ENCODE measurements at regions not wholly inside any gene's neighbourhood (a gene's known extent, or its start where the extent isn't known, plus 50 kb on each side); places are given as distances from the start of the nearest gene placed in this dataset.

- in situ Hi-C loops (cut with HindIII; ENCODE audit: low pct_unique_long_range_greater_than_20kb, low sequenced_read_pairs), result no loop called here
- no peak for DNase-seq (ENCODE audit: low read depth in 1 of 2, low spot score in 1 of 2)
- no peak for TF ChIP-seq JUND (IDR thresholded peaks at IDR 0.05; ENCODE audit: low read depth)
These were observed 402.7 kb downstream of the IPMK start for GRCh38 chr10:57864765-57865680.

GRCh38 chr10:57849691-57850357 lies 417.9 kb downstream of the IPMK start:
- no peak for TF ChIP-seq JUND (IDR thresholded peaks at IDR 0.05; ENCODE audit: low read depth)
- peak in 1 of 2 experiments; percentile 37 for DNase-seq (ENCODE audit: low read depth in 1 of 2, low spot score in 1 of 2)
- in situ Hi-C loops (cut with HindIII; ENCODE audit: low pct_unique_long_range_greater_than_20kb, low sequenced_read_pairs), result no loop called here

- in situ Hi-C loops (cut with HindIII; ENCODE audit: low pct_unique_long_range_greater_than_20kb, low sequenced_read_pairs), result no loop called here
- TF ChIP-seq JUND (IDR thresholded peaks at IDR 0.05; ENCODE audit: low read depth), result no peak
- no peak for DNase-seq (ENCODE audit: low read depth in 1 of 2, low spot score in 1 of 2)
These were observed 421.2 kb downstream of the IPMK start for GRCh38 chr10:57846307-57847065.

DNA sequence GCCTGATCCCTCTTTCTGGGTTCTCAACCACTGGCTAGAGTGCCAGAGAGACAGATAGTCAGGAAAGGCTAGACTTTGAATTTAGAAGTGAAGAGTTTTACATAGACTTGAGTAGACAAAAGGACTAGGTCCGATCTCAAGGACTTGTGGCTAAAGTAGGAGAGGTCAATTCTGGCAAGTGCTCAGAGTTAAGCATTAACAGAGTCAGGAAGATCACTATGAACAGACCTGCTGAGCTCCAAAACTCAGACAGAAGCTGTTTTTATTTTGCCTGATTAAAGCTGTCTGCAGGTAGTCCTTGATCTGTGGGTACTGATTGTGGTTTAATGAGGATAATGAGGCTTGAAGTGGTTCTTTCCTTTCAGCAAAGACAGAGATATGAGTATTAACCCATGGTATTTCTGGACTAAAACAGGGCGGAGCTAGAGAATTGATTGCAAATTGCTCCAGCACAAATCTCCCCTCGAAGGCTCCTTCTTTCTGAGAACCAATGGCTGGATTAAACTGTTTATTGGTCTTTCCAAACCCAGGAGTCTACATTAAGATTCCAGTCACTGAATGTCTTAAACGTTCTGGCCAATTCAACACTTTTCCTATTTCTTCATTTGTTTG lies 423.2 kb downstream of the IPMK start:
- DNase-seq (ENCODE audit: low read depth in 1 of 2, low spot score in 1 of 2), result no peak
- TF ChIP-seq JUND (IDR thresholded peaks at IDR 0.05; ENCODE audit: low read depth), result no peak
- in situ Hi-C loops (cut with HindIII; ENCODE audit: low pct_unique_long_range_greater_than_20kb, low sequenced_read_pairs), result no loop called here

DNA sequence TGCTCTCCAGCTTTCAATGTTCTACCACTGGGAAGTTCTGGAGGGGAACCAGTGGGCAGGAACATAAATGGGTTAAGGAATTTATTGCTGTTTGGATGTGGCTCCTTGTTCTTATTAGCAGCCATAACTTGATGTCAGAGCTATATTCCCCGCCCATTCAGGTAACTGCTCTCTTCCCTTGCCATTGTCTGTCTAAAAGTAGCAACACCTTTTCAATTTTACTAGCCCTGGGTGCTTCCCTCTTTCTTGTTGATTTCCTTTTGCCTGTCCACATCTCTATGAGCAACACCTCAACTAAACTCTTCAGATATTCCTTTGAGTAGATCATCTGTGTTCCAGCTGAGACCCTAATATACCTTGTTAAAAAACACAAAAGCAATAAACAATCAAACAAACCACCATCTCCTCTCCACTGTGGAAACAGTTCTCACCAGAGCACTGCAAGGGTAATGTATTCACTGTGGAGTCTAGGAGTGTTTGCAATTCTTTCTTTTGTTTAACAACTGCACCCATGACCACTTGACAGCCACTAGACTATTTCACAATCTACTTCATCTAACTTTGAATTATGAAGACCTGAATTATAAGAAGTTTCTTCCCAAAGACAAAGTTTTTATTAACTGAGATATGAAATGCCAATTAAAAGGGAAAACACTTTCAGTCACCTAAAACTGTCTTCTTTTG lies 436.7 kb downstream of the IPMK start:
- no peak for TF ChIP-seq JUND (IDR thresholded peaks at IDR 0.05; ENCODE audit: low read depth)
- DNase-seq (ENCODE audit: low read depth in 1 of 2, low spot score in 1 of 2), result no peak
- in situ Hi-C loops (cut with HindIII; ENCODE audit: low pct_unique_long_range_greater_than_20kb, low sequenced_read_pairs), result no loop called here

- no peak for TF ChIP-seq JUND (IDR thresholded peaks at IDR 0.05; ENCODE audit: low read depth)
- in situ Hi-C loops (cut with HindIII; ENCODE audit: low pct_unique_long_range_greater_than_20kb, low sequenced_read_pairs), result no loop called here
- DNase-seq (ENCODE audit: low read depth in 1 of 2, low spot score in 1 of 2), result no peak
These were observed 442.7 kb downstream of the IPMK start for GRCh38 chr10:57825015-57825414.

DNA sequence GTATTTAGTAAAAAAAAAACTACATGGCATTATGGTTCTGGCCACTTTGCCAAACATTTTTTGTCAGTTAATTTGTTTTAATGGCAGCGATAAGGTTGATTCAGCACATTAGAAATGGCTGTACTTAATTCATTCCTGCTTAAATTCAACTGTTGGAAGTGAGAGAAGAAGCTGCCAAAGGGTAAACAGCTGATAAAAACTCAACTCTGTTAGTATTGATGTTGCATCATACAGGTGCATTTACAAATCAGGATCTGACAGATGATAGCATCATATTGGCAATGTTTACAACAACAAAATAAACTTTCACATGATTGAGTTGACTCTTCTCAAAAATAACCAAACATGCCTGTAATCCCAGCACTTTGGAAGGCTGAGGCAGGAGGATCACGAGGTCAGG lies 444.3 kb downstream of the IPMK start:
- TF ChIP-seq JUND (IDR thresholded peaks at IDR 0.05; ENCODE audit: low read depth), result no peak
- DNase-seq (ENCODE audit: low read depth in 1 of 2, low spot score in 1 of 2), result peak in 1 of 2 experiments; percentile 67
- in situ Hi-C loops (cut with HindIII; ENCODE audit: low pct_unique_long_range_greater_than_20kb, low sequenced_read_pairs), result no loop called here

DNA sequence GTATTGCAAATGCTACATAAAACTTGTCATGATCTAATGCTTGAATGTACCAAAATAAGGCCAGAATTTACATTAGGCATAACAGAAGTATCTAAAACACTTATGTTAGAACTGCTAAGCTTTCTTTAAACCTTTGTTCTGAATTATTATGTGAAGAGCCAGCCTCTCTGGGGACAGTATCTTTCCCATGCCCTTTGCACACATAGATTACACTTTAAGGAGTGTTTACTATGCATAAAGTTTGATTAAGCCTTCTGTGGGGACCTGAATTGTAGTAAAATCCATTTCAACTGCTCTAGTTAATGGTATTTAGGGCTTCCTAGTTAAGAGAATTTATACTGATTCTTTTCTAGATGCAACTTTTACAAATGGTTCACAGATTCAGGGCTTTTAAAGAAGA lies 444.7 kb downstream of the IPMK start:
- DNase-seq (ENCODE audit: low read depth in 1 of 2, low spot score in 1 of 2), result no peak
- no peak for TF ChIP-seq JUND (IDR thresholded peaks at IDR 0.05; ENCODE audit: low read depth)
- in situ Hi-C loops (cut with HindIII; ENCODE audit: low pct_unique_long_range_greater_than_20kb, low sequenced_read_pairs), result no loop called here

DNA sequence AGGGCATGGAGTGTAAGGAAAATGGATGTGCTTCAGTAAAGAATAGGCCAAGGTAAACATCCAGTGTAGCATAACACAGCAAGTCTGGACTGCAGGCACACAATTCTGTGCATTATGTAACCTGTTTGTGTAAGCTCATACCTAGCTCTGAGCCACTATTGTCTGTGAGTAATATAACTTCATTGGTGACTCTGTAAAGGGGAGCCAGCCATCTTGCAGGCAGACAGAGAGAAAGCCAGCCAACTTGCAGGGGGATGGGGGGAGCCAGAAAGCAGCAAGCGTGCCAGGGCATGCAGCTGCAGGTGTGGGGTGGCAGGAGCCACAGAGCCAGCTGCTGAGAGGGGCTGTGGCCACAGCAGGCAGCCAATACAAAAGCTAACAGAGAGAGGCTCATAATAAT lies 449.2 kb downstream of the IPMK start:
- TF ChIP-seq JUND (IDR thresholded peaks at IDR 0.05; ENCODE audit: low read depth), result no peak
- in situ Hi-C loops (cut with HindIII; ENCODE audit: low pct_unique_long_range_greater_than_20kb, low sequenced_read_pairs), result no loop called here
- DNase-seq (ENCODE audit: low read depth in 1 of 2, low spot score in 1 of 2), result no peak

GRCh38 chr10:57817741-57818140 lies 450.0 kb downstream of the IPMK start:
- no peak for DNase-seq (ENCODE audit: low read depth in 1 of 2, low spot score in 1 of 2)
- in situ Hi-C loops (cut with HindIII; ENCODE audit: low pct_unique_long_range_greater_than_20kb, low sequenced_read_pairs), result no loop called here
- no peak for TF ChIP-seq JUND (IDR thresholded peaks at IDR 0.05; ENCODE audit: low read depth)

DNA sequence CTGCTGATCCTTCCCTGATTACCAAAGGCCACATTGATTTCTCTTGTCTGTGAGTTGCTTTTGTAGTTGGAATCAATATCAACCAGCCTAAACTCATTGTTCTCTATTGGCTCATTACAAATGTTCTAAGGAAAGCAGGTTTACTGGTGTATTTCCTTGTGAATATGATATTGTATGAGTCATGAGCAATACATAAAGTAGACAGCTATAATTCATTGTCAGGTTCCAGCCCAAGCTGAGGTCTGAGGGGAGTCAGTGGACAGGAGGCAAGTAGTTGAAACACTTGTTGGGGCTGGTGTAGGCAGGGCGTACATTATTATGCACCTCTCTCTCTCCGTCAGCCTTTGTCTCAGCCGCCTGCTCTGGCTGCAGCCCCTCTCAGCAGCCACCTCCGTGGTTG lies 451.7 kb downstream of the IPMK start:
- no peak for DNase-seq (ENCODE audit: low read depth in 1 of 2, low spot score in 1 of 2)
- no peak for TF ChIP-seq JUND (IDR thresholded peaks at IDR 0.05; ENCODE audit: low read depth)
- in situ Hi-C loops (cut with HindIII; ENCODE audit: low pct_unique_long_range_greater_than_20kb, low sequenced_read_pairs), result no loop called here

DNA sequence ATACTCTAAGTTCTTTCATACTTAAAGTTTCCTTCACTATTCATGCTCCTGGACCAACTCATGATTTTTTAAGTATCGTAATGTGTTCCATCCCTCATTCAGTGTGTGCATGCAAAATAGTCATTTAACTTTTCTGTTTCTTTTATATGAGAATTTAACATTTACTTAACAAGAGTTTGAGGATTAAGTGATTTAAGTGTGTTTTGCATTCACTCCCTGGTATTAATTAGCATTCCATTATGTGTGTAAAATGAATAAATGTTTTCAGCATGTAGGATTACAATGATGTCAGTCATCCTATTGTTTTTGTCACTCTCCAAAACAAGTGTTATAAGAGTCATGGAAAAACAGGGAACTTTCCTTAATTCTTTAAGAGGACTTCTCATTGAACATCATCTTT lies 457.7 kb downstream of the IPMK start:
- DNase-seq (ENCODE audit: low read depth in 1 of 2, low spot score in 1 of 2), result no peak
- in situ Hi-C loops (cut with HindIII; ENCODE audit: low pct_unique_long_range_greater_than_20kb, low sequenced_read_pairs), result no loop called here
- no peak for TF ChIP-seq JUND (IDR thresholded peaks at IDR 0.05; ENCODE audit: low read depth)

Measured in T47D (cell line).